Fibroblast of lung (primary cell): ENCODE measurements at regions not wholly inside any gene's neighbourhood (a gene's known extent, or its start where the extent isn't known, plus 50 kb on each side); places are given as distances from the start of the nearest gene placed in this dataset.

Source experiments
- CTCF ChIP-seq, 2 donors: IDR thresholded peaks in 1 of 2; conservative IDR thresholded peaks in 1 of 2; 1 replicate in 1 of 2; 2 replicates in 1 of 2; pipeline ENCODE4 v1.5.1; 2011 to 2012; ENCODE audit warnings: low read length in 2 of 2, control low read depth in 1 of 2, inconsistent platforms in 1 of 2, low read depth in 1 of 2, mild to moderate bottlenecking in 1 of 2
- EZH2 ChIP-seq: IDR thresholded peaks from 2 replicates; pipeline ENCODE4 v1.5.1; 2012; ENCODE audit warnings: low read length, control low read depth, mild to moderate bottlenecking; ENCODE audit errors: missing control alignments

DNA sequence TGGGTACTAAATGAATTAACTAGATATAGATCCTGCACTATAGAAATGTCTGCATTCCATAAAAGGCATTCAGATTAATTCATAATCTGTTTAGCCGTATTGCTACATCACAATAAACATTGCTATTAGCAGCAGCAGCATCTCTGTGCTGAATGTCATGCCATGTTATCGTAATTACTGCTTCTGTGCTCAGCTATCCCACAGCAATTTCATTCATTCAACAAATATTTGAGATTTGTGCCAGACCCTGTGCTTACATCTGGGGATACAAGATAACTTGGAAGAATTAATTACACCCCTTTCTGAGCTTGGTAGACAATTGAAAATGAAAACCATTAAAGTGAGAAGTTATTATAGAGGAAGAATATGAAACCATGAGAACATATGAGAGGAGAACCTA is 185.8 kb upstream of the C11orf87 start:
- no peak for TF ChIP-seq CTCF (conservative IDR thresholded peaks at IDR 0.05 in 1 of 2, IDR thresholded peaks at IDR 0.05 in 1 of 2; ENCODE audit: low read depth in 1 of 2, low read length in 2 of 2)
- no peak for TF ChIP-seq EZH2
